ENCODE measurements at regions not wholly inside any gene's neighbourhood (a gene's known extent, or its start where the extent isn't known, plus 50 kb on each side); places are given as distances from the start of the nearest gene placed in this dataset.

GRCh38 chr3:94779699-94780098, 716.8 kb downstream of the NSUN3 start:
- TF ChIP-seq CTCF (IDR thresholded peaks at IDR 0.05) (no peak), POLR2A (IDR thresholded peaks at IDR 0.05) (no peak)

Measured in body of pancreas (tissue), 4 donors.